H1 (cell line): ENCODE measurements at regions not wholly inside any gene's neighbourhood (a gene's known extent, or its start where the extent isn't known, plus 50 kb on each side); places are given as distances from the start of the nearest gene placed in this dataset.

Source experiments
- CTCF ChIA-PET: fragments of 300-600 bp; sonication (Branson Sonifier 250); formaldehyde crosslinking; loops from one replicate; lab custom pipeline; 2021; ENCODE audit not compliant: partially characterized antibody; lab: Charles Lee
- POLR2A ChIA-PET: fragments of 300-600 bp; sonication (Branson Sonifier 250); formaldehyde crosslinking; loops from one replicate; lab custom pipeline; 2021; ENCODE audit warnings: inconsistent platforms; ENCODE audit not compliant: partially characterized antibody; lab: Charles Lee
- DNase-seq, 2 experiments: peaks; one replicate each; pipeline versions ENCODE4 v3.0.0 to v3.0.0-alpha.2; 2010 to 2022; ENCODE audit warnings: low spot score in 2 of 2, low read depth in 1 of 2, mixed read lengths in 1 of 2
- FAIRE-seq: peaks from 2 replicates; lab custom pipeline; 2011; peaks lifted over from hg19 to GRCh38; lab: Jason Lieb, UNC
- H2AFZ ChIP-seq: 2 replicates; pipeline ENCODE4 v1.8.1; 2012; ENCODE audit warnings: low read length, inconsistent platforms
- H2AK5ac ChIP-seq: 2 replicates; pipeline ENCODE4 v1.6.1; 2013; ENCODE audit warnings: low read depth, low read length
- H2BK120ac ChIP-seq: replicated peaks from 2 replicates; pipeline ENCODE3; 2013; ENCODE audit warnings: low read depth, low read length, inconsistent platforms
- H2BK12ac ChIP-seq: 2 replicates; pipeline ENCODE4 v1.6.1; 2013; ENCODE audit warnings: low read depth, low read length
- H2BK15ac ChIP-seq: 2 replicates; pipeline ENCODE4 v1.6.1; 2013; ENCODE audit warnings: low read length
- H2BK20ac ChIP-seq: 2 replicates; pipeline ENCODE4 v1.6.1; 2013; ENCODE audit warnings: low read length
- H2BK5ac ChIP-seq: 2 replicates; pipeline ENCODE4 v1.6.1; 2013; ENCODE audit warnings: low read depth, low read length
- H3K14ac ChIP-seq: 2 replicates; pipeline ENCODE4 v1.6.1; 2013; ENCODE audit warnings: inconsistent platforms; ENCODE audit not compliant: insufficient read length
- H3K18ac ChIP-seq: 2 replicates; pipeline ENCODE4 v1.6.1; 2013; ENCODE audit warnings: low read length; ENCODE audit errors: extremely low read depth
- H3K23ac ChIP-seq: 2 replicates; pipeline ENCODE4 v1.6.1; 2013; ENCODE audit warnings: inconsistent platforms; ENCODE audit not compliant: insufficient read length
- H3K23me2 ChIP-seq: 2 replicates; pipeline ENCODE4 v1.6.1; 2013; ENCODE audit warnings: low read depth, low read length
- H3K27ac ChIP-seq: 2 replicates; pipeline ENCODE4 v1.6.1; 2011; ENCODE audit warnings: low read depth, low read length, inconsistent platforms
- H3K27me3 ChIP-seq, 4 experiments: replicated peaks in 1 of 4; 1 replicate in 1 of 4; 2 replicates in 3 of 4; pipeline versions ENCODE4 v1.6.1 to v1.8.1; 2011 to 2013; ENCODE audit warnings: low read length in 3 of 4, mild to moderate bottlenecking in 3 of 4, inconsistent platforms in 2 of 4, mixed read lengths in 2 of 4, moderate library complexity in 1 of 4; ENCODE audit not compliant: control insufficient read depth in 3 of 4, insufficient read depth in 3 of 4; ENCODE audit errors: extremely low read depth in 1 of 4
- H3K36me3 ChIP-seq, 4 experiments: 2 replicates each; pipeline versions ENCODE4 v1.6.1 to v1.8.1; 2011 to 2013; ENCODE audit warnings: mild to moderate bottlenecking in 4 of 4, low read length in 3 of 4, moderate library complexity in 2 of 4, control low read depth in 1 of 4, inconsistent platforms in 1 of 4; ENCODE audit not compliant: insufficient read depth in 4 of 4, control insufficient read depth in 2 of 4
- H3K4ac ChIP-seq: replicated peaks from 2 replicates; pipeline ENCODE3; 2013; ENCODE audit warnings: low read length, low read depth, mixed read lengths, inconsistent platforms; ENCODE audit not compliant: insufficient read length
- H3K4me1 ChIP-seq, 4 experiments: replicated peaks in 1 of 4; 1 replicate in 1 of 4; 2 replicates in 3 of 4; pipeline versions ENCODE4 v1.6.1 to v1.8.1; 2011 to 2013; ENCODE audit warnings: low read length in 3 of 4, inconsistent platforms in 2 of 4, mixed read lengths in 1 of 4; ENCODE audit not compliant: insufficient read depth in 4 of 4, control insufficient read depth in 3 of 4
- H3K4me2 ChIP-seq, 2 experiments: 2 replicates each; pipeline versions ENCODE4 v1.6.1 to v1.8.1; 2011 to 2013; ENCODE audit warnings: low read depth in 2 of 2, low read length in 2 of 2, control low read depth in 1 of 2, inconsistent platforms in 1 of 2, mild to moderate bottlenecking in 1 of 2; ENCODE audit not compliant: insufficient read depth in 1 of 2
- H3K4me3 ChIP-seq, 4 experiments: fragments of 200-600, 300-600 bp in 1 of 4; sonication (generic), shearing (Covaris generic), sonication (Bioruptor Twin) in 1 of 4; 2 replicates each; pipeline versions ENCODE4 v1.5.1 to v1.8.1; 2011 to 2016; ENCODE audit warnings: low read length in 4 of 4, low read depth in 3 of 4, control low read depth in 2 of 4, inconsistent platforms in 2 of 4, mild to moderate bottlenecking in 2 of 4, mixed read lengths in 1 of 4, moderate library complexity in 1 of 4; ENCODE audit not compliant: insufficient read depth in 2 of 4; ENCODE audit errors: extremely low read depth in 1 of 4
- H3K56ac ChIP-seq: replicated peaks from 2 replicates; pipeline ENCODE3; 2013; ENCODE audit warnings: low read depth, mild to moderate bottlenecking, mixed read lengths, low read length, inconsistent platforms; ENCODE audit not compliant: insufficient read length
- H3K79me1 ChIP-seq: 2 replicates; pipeline ENCODE4 v1.6.1; 2013; ENCODE audit warnings: low read depth, low read length, control low read depth
- H3K79me2 ChIP-seq, 2 experiments: 2 replicates each; pipeline versions ENCODE4 v1.6.1 to v1.8.1; 2012 to 2013; ENCODE audit warnings: low read length in 2 of 2, mild to moderate bottlenecking in 2 of 2, inconsistent platforms in 1 of 2; ENCODE audit not compliant: insufficient read depth in 2 of 2, control insufficient read depth in 1 of 2
- H3K9ac ChIP-seq, 4 experiments: replicated peaks in 1 of 4; 1 replicate in 1 of 4; 2 replicates in 3 of 4; pipeline versions ENCODE4 v1.6.1 to v1.8.1; 2011 to 2013; ENCODE audit warnings: low read depth in 3 of 4, low read length in 3 of 4, control low read depth in 2 of 4, mild to moderate bottlenecking in 2 of 4, moderate library complexity in 2 of 4, inconsistent platforms in 1 of 4; ENCODE audit errors: extremely low read depth in 1 of 4
- H3K9me3 ChIP-seq, 2 experiments: 2 replicates each; pipeline versions ENCODE4 v1.6.1 to v1.8.1; 2012 to 2013; ENCODE audit warnings: mild to moderate bottlenecking in 2 of 2, moderate library complexity in 2 of 2, control low read depth in 1 of 2, inconsistent platforms in 1 of 2, low read depth in 1 of 2, low read length in 1 of 2, mixed read lengths in 1 of 2; ENCODE audit not compliant: insufficient read depth in 2 of 2
- H4K20me1 ChIP-seq, 2 experiments: replicated peaks in 1 of 2; 2 replicates each; pipeline versions ENCODE3 to v1.8.1; 2011 to 2013; ENCODE audit warnings: inconsistent platforms in 2 of 2, low read length in 2 of 2, mild to moderate bottlenecking in 1 of 2; ENCODE audit not compliant: insufficient read depth in 2 of 2, control insufficient read depth in 1 of 2
- H4K5ac ChIP-seq: 2 replicates; pipeline ENCODE4 v1.6.1; 2013; ENCODE audit warnings: low read length, low read depth, mixed read lengths, inconsistent platforms; ENCODE audit not compliant: insufficient read length
- H4K8ac ChIP-seq: 2 replicates; pipeline ENCODE4 v1.8.0; 2013; ENCODE audit warnings: mild to moderate bottlenecking, moderate library complexity, low read length, inconsistent platforms; ENCODE audit not compliant: insufficient read depth; ENCODE audit errors: extremely low read depth
- H4K91ac ChIP-seq: replicated peaks from 2 replicates; pipeline ENCODE3; 2013; ENCODE audit warnings: low read length, mixed read lengths, inconsistent platforms; ENCODE audit not compliant: insufficient read length
- CREB1 ChIP-seq: IDR thresholded peaks from 2 replicates; pipeline ENCODE4 v1.6.1; 2012; ENCODE audit warnings: inconsistent platforms
- POU5F1 ChIP-seq: IDR thresholded peaks from 2 replicates; pipeline ENCODE4 v1.6.1; 2011; ENCODE audit warnings: low read depth, mild to moderate bottlenecking, low read length, moderate library complexity
- WGBS, 2 experiments: shearing (Covaris generic) in 1 of 2; methylation state at CpG; one replicate each; pipeline versions ENCODE4 v1.1.6 to v1.1.7; 2013 to 2015; ENCODE audit warnings: low lambda C conversion rate in 2 of 2, mixed read lengths in 2 of 2, inconsistent platforms in 1 of 2, low coverage in 1 of 2, missing lambda C conversion rate in 1 of 2; ENCODE audit not compliant: insufficient replicate concordance in 2 of 2, insufficient coverage in 1 of 2, insufficient read length in 1 of 2; ENCODE audit errors: extremely low coverage in 1 of 2, missing lambda C conversion rate in 1 of 2; 5-methylcytosine and 5-hydroxymethylcytosine counted together

DNA sequence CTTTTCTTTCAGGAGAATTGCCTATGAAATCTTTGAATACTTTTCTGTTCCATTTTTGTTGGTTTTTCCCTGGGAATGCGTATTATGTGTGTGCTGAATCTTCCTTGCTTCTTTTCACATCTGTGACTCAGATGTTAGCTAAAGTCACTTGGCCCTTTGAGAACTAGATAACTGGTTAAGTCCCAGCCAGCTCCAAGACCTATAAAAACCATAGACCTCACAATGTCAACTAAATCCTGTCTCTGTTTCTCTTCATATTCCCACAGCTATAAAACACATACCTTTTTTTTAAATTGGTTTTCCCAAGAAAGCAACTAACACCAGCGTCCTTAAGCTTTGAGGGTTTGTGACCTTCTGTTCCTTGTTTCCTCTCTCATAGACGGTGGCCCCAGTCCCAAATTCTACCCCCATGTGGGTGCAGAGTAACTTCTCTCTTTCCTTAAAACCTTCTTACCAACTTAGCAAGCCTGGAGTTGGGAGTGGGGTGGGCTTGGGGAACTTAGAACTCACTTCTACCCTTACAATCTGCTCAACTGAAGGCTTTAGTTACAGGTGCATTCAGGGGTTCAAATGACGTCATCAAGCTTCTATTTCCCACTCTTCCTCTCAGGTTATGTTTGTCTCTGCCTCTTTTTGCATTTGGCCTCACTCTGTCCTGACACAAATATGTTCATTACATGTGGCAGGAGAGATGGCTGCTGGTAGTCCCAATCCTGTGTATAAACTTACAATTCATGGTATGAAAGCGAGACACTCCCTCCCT is 58.1 kb upstream of the TGIF1 start:
- H4K5ac ChIP-seq, result no peak overlapping the region
- TF ChIP-seq CREB1 (no peak), POU5F1 (no peak)

More for the DNA sequence above, 58.1 kb upstream of the TGIF1 start:
- 85% methylated on average over 5 of the region's 5 CpGs; no CpG with 5 or more reads in 1 of the 2 experiments for WGBS, 2 experiments
- H2BK20ac ChIP-seq, result peak overlapping the region; percentile 83; the same call in 1 of the 2 replicates
- no peak overlapping the region for H3K23ac ChIP-seq
- H4K8ac ChIP-seq, result no peak overlapping the region
- H3K9me3 ChIP-seq, result peaks cover 5 to 8% of the 10 kb centered on the region in 2 experiments; a peak in 3 of 4 replicates
- H4K91ac ChIP-seq, result no peak overlapping the region
- H2BK120ac ChIP-seq, result no peak overlapping the region
- H3K79me2 ChIP-seq, result no peaks in the 10 kb centered on the region
- H2BK5ac ChIP-seq, result no peak overlapping the region
- H2AFZ ChIP-seq, result no peak overlapping the region
- H3K4me3 ChIP-seq, result no peak overlapping the region
- FAIRE-seq, result no peak
- H3K4ac ChIP-seq, result no peak overlapping the region
- H2AK5ac ChIP-seq, result no peak overlapping the region; the same call in 1 of the 2 replicates
- ChIA-PET POLR2A (no interaction called here), CTCF (interaction anchor here (0.5 to 1.7 kb wide), 6 partner anchors 15 to 623 kb away, joined by 3 to 6 read pairs (median 4); no protein-coding TSS in a partner anchor)
- no peaks in the 10 kb centered on the region for H3K27me3 ChIP-seq
- no peak overlapping the region for H3K56ac ChIP-seq
- no peak overlapping the region for H3K4me2 ChIP-seq
- no peak overlapping the region for H3K9ac ChIP-seq
- peaks cover 0 to 6% (median 1%) of the 10 kb centered on the region in 4 experiments; a peak in 3 of 7 replicates for H3K4me1 ChIP-seq
- H2BK12ac ChIP-seq, result no peak overlapping the region
- H2BK15ac ChIP-seq, result 0 out of 2 replicates have a peak overlapping the region, but pooled peaks have one; percentile 55
- no peak for DNase-seq
- H3K79me1 ChIP-seq, result no peaks in the 10 kb centered on the region
- no peak overlapping the region for H3K18ac ChIP-seq
- H3K14ac ChIP-seq, result no peak overlapping the region
- H3K36me3 ChIP-seq, result no peaks in the 10 kb centered on the region
- H4K20me1 ChIP-seq, result no peaks in the 10 kb centered on the region
- no peaks in the 10 kb centered on the region for H3K23me2 ChIP-seq
- H3K27ac ChIP-seq, result no peak overlapping the region
